HuH-7.5 (cell line): ENCODE measurements at regions not wholly inside any gene's neighbourhood (a gene's known extent, or its start where the extent isn't known, plus 50 kb on each side); places are given as distances from the start of the nearest gene placed in this dataset.

Source experiments
- DNase-seq: peaks from one replicate; pipeline ENCODE4 v3.0.0; 2011; ENCODE audit warnings: low spot score

DNA sequence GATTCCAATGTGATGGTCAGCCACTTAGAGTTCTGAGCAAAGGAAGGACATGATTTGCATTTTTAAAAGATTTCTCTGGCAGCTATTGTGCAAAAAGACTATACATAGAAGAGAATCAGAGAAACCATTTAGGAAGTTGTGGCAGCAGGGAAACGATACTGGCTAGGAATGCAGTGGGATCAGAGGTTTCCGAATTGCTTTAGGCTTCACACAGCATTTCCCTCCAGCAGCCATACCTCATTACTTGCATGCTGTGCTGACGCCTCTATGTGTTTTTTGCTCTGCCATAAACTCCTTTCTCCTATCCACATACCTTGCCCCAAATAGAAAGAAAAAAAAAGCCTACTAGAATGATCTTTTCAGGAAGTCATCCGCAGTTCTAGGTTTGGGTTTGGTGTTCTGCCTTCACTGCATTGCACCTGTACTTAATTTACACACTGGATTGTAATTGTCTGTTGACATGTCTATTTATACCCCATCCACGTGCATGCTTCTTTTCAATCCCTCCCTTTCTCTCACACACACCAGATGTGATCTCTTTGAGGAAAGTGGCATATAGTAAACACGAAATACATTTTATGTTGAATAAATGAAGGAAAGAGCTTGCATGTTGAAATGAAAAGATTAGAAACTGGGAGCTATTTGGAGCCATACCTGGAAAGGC lies 860.3 kb upstream of the SEMA6D start:
- no peak for DNase-seq

DNA sequence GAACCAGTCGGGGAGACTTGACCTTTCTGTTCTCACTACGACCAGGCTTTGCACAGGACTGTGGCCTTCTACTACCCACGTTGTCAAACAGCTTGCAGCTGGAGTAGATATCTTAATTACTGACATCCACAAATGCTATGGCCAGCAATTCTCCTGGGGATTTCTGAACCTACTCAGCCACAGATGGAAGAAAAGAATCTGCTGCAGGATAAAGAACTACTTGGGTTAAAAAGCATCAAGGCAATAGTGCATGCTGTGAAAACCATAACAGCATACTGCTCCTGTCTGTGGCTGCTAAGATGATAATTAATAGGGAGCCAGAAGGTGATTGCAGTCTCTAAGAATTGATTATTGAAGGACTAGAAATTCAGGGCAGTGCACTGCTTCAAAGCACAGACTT lies 859.2 kb upstream of the SEMA6D start:
- DNase-seq, result no peak

DNA sequence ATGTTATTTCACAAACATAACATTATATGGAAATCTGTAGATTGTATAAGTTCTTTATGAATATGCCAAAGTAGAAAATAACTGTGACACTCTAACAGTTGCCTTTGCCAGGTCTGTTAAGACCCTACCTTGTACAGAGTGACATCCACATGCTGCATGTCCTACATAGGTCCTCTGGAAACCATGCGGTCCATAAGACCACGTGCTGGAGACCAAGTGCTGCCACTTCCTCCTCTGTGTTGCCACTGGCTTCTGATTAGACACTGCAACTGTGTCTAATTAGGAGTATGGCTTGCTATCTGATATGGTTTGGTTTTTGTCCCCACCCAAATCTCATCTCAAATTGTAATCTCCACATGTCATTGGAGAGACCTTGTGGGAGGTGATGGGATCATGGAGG lies 855.5 kb upstream of the SEMA6D start:
- no peak for DNase-seq

DNA sequence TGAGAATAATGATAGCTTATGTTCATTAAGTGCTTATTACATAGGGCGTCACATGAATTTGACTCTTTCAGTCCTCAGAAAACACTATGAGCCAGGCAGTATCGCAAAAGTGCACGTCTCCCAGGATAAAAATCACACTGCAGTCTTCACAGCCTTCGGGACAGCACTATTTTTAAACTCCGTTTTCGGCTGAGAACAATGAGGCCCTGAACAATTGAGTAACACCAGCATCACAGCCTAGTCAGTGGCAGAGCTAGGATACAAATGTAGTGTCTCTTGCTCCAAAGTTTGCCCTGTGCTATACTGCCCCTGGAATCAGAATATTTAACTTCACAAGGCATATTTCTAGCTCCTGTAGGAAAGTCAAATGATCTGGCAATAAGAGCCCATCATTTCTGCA lies 852.1 kb upstream of the SEMA6D start:
- DNase-seq, result no peak

DNA sequence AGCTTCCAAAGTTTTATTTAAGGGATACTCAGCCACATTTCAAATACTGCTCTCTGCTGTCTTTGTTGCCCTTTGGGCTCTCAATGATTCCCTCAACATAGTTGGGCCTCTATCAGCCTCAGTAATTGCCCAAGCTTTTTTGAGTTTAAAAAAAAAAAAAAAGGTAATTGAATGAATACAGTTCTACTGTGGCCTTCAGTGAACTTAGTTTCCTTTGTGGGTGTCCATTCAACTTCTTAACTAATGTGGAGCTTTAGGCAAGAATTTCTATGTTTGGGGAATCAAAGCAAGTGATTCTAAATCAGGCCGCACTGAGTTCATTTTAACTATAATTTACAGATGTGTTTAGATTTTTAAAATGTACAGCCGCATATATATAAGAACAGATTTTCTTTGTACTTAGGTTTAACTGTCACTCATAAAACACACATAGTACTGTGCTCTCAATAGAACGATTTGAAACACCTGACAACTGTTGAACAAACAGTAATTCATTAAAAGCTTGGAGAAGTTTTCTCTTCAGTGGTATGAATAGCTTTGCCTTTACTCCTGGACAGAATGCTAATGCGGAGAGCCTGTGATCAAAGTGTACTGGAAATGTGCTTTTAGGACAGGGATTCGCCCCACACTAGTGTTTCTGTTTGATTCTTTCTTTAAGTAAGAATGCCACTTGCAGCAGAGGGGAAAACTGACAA lies 844.9 kb upstream of the SEMA6D start:
- DNase-seq, result no peak

DNA sequence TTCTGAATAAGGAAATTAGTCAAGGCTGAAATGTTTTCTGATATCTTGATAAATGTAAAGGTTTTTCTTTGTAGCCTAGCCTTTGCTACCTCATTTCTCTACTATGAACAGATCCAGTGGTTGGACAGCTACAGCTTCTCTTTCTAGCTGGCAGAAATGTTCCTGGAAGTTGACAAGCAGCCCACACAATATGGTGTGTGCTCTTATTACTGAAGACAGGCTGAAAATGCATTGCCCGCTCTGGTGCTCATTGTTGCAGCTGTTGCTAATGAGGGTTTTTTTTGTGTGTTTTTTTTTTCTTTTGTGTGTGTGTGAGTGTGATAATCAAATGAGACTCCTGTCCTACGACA lies 844.3 kb upstream of the SEMA6D start:
- no peak for DNase-seq

DNA sequence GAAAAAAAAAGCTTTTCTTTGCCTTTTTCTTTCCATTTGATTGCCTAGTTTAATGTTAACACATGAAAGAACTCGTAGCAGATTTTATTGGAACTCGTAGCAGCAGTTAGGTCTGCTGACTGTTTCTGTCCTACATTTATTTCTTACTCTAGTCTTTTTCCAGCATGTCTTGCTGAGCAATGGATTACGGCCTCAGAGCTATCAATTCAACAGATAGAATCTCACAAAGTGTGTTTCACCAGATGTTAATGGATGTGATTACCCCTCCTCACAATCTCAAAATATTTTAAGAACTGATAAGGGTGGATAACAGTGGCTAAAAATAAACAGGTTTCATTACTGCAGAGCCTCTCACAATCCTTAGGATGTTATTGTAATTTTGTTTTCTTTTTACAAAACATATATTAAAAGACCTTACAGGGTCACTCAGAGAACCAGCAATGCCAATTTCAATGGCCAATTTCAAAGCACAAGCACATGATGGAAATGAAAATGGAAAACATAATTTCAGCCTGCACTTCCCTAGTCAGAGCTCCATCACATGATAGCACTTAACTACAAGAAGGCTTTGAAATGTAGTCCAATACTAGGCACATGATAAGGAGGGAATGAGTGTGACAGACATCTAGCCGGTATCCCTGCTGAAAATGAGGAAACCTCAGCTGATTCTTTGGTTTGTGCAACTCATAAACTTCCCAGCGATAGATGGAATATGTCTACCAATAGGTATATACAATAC lies 838.1 kb upstream of the SEMA6D start:
- DNase-seq, result no peak

DNA sequence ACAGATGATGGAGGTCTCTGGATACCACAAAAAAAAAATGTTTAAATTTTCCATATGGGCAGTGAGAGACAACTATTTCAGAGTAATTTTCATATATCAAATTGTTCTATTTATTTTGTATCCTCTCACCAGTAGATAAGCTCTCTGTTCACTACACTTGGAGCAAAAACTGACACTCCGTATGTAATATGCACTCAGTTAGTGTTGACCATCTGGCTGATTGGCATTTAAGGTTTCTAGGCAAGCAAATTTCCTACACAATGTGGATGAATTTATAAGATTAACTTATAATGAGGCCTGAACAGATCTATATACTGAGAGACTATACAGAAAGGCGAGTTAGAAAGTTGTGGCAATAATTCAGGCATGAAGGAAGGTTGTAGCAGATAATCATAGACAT lies 836.5 kb upstream of the SEMA6D start:
- no peak for DNase-seq

DNA sequence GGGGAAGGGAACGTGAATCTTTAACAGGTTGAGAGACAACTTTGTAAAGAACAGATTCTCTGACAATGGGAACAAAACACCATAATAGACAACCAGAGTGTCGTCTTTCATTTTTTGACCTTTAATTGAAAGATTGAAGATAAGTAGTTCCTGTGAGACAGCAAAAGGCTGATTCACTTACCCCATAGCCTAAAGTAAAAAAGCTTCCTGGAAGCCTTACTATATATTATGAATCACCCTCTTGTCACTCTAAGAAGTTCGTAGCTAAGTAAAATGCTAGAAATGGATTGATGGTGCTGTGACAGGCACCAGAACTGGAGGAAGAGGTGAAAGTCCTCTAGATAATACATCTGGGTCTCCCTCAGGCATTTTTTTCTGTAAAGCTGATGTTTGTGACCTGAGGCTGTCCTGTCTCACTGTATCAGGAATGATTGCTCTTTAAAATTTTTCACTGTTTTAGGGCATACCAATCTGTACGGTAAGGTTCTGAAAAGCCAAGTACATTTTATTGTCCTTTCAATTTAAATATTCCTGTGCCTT lies 824.6 kb upstream of the SEMA6D start:
- no peak for DNase-seq

DNA sequence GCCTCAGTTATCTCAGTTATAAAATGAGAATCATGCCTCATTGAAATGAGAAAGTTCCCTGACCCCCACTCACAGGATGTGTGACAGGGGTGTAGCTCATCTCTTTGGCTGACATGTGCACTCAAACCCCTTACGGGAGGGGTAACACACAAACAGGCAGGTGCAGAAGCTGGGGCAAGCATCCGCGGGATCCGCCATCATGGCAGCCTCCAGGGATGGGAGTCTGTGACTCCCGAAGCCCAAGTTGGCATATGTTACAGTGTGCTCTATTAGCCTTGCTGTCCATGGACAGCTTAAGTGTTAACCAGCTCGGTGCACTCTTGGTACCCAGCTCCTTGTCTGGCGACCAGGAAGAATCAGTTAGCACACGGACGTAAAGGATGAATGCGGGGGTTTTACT lies 822.7 kb upstream of the SEMA6D start:
- no peak for DNase-seq

DNA sequence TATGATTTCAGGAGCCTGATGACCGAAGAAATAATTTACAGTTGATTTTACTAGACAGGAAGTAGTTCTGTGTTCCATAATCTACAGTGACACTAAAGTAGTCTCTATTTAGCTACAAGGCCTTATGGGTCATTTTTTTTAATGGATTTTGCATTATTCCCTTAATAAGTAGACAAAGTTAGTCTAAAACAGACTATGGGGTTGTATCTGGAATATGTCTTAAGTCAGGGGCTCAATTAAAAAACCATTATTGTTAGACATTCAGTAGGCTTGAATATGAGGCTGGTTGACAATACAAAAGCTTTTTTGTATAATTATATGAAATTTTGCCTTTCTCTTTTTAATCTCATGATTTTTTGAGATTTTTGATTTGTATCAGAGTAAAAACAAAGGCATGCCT lies 820.0 kb upstream of the SEMA6D start:
- no peak for DNase-seq

DNA sequence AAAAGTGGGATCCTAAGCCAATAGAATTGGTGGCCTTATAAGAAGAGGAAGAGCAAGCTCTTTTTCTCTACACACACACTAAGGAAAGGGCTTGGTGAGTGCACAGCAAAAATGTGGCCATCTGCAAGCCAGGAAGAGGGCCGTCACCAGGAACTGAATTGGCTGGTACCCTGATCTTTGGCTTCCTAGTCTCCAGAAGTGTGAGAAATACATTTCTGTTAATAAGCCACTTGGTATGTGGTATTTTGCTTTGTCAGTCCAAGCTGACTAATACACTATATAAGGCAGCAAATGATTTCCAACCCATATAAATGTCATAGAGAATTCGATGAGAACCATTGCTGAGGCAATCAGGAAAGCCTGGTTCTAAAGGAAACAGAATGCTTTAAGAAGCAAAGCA lies 816.3 kb upstream of the SEMA6D start:
- DNase-seq, result no peak

DNA sequence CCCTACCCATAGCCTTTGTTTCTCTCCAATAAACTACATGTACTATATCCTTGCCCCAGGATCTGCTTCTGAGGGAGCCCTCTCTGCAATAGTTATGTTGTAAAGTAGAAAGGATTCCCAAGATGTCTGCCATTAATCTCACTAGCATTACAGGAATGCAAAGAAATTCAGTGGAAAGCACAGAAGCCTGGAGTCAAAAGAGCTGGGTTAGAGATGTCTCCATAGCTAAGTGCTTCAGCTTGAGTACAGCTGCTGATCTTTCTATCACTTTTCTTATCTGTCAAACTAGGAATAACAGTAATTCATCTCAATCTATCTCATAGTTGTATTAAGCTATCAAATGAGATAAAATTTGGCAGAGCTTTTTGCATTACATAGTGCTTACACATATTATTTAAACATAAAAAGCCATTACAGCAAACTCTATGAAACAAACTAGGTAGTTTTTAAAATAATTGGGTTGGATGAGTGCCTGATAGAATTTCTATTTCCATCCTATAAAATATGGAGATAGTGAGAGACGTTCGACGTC lies 799.5 kb upstream of the SEMA6D start:
- DNase-seq, result no peak

DNA sequence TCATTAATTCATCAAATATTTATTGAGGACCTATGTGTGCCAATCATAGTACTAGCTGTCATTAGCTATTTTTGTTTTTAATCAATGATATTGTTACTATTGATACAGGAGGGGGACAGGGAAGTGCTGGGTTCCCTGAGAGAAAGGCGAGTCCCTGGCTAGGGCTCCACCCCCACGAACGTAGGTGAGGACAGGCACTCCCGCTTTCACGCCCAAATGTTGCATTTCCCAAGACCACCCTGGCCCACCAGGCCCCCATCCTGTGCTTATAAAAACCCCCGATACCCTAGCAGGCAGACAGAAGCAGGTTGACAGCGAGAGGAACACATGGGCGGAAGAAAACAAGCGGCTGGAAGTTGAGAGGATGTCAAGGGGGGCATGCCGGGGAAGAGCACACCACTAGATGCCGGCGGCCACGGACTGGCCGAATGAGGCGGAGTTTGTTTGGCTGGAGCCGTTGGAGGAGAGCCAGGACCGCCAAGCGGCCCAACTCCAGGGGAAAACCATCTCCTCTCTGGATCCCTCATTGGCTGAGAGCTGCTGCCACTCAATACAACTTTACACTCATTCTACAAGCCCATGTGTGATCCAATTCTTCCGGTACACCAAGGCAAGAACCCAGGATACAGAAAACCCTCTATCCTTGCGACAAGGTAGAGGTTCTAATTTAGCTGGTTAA lies 798.7 kb upstream of the SEMA6D start:
- DNase-seq, result no peak

DNA sequence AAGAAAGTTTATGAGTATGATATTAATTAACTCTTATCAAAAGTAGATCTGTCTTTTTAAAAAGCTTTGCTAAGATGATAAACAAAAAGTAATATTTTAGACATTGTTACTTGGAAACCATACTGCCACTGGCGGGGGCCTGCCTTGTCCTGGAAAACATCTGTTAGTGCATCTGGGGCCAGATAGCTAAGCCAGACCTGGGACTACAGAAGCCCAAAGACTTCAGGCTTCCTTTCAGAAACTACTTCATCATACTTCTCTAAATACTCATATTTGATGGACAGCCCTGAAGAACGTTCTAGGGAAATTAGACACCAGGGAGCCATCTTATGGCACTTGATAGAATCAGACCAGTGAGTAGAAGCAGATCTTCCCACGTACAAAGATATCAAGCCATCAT lies 795.4 kb upstream of the SEMA6D start:
- DNase-seq, result no peak

DNA sequence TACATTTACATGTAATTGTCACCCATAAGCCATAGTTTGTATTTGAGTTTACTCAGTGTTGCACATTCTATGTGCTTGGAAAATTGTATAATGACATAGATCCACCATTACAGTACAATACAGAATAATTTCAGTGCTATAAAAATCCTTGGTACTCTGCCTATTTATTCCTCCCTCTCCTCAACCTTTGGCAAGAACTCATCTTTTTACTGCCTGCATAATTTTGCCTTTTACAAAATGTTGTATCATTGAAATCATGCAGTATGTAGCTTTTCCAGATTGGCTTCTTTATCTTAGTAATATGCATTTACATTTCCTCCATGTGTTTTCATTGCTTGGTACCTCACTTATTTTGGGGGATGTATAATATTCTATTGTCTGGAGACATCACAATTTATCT lies 786.9 kb upstream of the SEMA6D start:
- DNase-seq, result no peak

DNA sequence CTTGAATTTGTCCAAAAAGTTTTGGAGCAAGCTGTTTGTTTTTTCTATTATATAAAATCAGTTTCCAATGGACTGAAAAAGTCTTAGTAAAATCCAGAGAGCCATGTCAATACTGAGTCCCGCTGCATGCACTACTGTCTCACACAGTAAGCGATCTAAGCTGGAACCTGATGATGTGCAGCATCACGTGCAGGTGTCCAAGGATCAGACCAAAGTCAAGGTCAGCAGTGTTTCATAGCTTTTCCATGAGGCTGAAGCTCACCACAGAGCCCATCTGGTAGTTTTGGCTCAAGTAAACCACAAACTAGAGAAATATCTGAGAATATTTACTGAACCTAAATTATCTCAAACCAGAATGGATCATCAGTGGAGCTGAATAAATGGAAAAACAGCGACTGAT lies 784.0 kb upstream of the SEMA6D start:
- DNase-seq, result no peak

DNA sequence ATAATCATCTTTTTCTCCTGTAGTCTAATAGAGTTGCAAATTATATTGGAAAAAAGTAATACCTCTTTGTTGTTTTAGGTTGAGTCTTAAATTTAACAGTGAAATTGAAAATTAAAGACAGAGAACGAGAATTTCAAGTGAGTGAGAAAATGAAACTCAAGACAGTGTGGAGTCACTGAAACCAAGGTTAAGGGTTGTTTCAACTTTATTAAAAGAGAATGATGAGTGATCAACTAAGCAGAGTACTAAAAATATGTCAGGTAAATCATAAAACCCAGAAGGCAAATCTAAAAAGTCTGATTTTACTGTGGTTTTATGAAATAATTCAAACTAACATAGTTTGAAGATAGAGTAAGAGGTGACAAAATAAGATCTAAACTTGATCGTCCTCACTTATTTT lies 782.5 kb upstream of the SEMA6D start:
- no peak for DNase-seq

DNA sequence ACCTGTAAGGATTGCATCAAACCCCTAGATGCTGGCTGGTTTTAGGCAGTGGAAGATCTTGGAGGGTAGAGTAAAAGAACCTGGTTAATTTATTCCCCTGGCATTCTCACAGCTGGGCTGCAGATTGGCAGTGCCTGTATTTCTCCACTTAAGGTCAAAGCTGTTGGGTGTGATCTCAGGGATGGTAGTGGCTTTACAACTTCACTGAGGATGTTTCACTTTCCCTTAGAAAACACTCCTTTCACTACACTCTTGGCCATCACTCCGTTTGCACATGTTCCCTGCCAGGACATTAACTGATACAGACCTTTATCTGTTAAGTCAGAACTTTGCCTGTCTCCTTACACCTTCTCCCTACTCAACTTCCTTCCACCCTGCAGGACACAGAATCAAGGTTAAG lies 779.1 kb upstream of the SEMA6D start:
- DNase-seq, result no peak

DNA sequence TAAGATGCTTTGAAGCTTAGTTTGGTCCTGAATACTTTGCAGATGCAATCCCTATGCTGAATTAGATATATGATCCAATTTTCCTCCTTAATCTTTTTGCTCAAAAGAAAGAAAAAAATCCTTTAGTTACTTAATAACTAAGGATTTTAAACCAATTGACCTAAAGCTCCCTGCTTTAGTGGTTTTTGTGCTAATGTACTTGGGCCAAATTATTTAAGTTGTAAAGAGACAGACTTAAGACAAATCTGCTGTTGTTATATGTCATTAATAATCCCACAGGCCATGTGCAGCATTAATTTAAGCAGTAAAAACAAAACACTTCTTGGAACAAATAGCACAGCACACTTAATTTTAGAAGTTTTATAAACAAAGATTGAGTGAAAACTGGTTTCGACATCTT lies 776.1 kb upstream of the SEMA6D start:
- no peak for DNase-seq

DNA sequence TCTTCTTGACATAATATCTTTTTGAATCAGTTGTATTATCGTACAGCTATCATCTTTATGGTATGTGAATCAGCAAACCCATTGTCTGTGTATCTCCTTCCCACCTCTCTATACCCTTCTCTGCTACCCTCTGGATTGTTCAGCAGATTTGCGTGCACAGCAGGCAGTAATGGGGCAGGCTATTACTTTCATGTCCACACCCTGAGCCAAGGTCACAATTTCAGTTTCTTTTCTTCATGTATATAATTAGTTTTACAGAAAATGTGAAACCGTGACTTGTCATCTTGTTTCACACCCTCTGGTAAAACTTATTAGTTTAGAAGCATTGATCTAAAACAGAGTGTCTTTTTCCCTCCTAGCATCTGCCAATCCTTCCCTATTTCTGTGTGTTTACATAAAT lies 770.4 kb upstream of the SEMA6D start:
- DNase-seq, result no peak

DNA sequence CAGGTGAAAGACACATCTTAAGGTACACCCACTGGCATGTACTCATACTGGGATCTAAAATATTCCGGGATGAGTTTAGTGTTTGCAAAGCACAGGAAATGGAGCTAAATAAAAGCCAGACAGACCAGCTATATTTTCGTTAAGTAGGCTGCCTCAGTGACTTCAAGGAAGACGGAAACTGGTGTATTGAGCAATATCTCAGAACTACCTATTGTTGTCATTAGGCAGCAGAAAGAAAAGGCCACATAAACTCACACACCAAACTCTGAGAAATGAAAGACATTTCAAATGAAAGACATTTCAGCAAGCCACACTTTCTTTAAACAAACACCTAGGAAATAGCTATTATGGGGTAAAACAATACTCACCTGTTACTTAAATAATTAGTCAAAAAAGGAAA lies 761.7 kb upstream of the SEMA6D start:
- no peak for DNase-seq

DNA sequence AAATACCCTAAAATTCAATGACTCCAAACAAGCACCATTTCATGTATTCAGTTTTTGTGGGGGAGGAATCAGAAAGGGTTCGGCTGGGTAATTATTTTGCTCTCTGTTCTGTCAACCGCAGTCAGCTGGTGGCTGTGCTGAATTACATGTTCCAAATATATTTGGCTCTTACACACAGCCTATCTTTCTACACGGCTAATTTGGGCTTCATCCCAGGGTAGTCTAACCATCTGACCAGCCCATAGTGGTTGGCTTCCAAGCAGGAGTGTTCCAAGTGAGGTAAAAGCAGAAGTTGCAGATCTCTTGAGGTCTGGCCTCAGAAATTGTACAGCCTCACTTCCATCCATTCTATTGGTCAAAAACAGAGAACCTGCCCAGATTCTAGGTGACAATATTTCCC lies 760.8 kb upstream of the SEMA6D start:
- no peak for DNase-seq
